OCI-LY7 (cell line): ENCODE measurements at regions not wholly inside any gene's neighbourhood (a gene's known extent, or its start where the extent isn't known, plus 50 kb on each side); places are given as distances from the start of the nearest gene placed in this dataset.
"Not testable (repeated sequence)": the region's sequence is repeated elsewhere in the genome, so short reads cannot be mapped to it uniquely, and the experiment has no call there.

Experiments
- BruUV-seq: library from RNA; stranded (reverse); fragments of 400-500 nt; replicated peaks from 2 replicates; lab custom pipeline; 2021; lab: Mats Ljungman, UMichigan
- CTCF ChIA-PET: fragments of 300-600 bp; sonication (Branson Sonifier 250); formaldehyde crosslinking; loops from one replicate; lab custom pipeline; 2022; ENCODE audit warnings: antibody characterized with exemption; ENCODE audit not compliant: unreplicated experiment; lab: Charles Lee
- POLR2A ChIA-PET: fragments of 300-600 bp; sonication (Branson Sonifier 250); formaldehyde crosslinking; loops from one replicate; lab custom pipeline; 2022; ENCODE audit warnings: antibody characterized with exemption; lab: Charles Lee
- DNase-seq: peaks from one replicate; pipeline ENCODE4 v3.0.0-alpha.2; 2015; ENCODE audit warnings: low spot score
- H2AFZ ChIP-seq: fragments of 200-600 bp; sonication (generic), shearing (Covaris generic); 2 replicates; pipeline ENCODE4 v1.6.1; 2014; ENCODE audit warnings: mild to moderate bottlenecking, antibody characterized with exemption, low read length, moderate library complexity
- H3K27ac ChIP-seq: fragments of 200-600 bp; sonication (generic); 2 replicates; pipeline ENCODE4 v1.5.1; 2014; ENCODE audit warnings: mixed run types, low read depth, mild to moderate bottlenecking, moderate library complexity, low read length, inconsistent platforms; ENCODE audit not compliant: poor library complexity, severe bottlenecking
- H3K36me3 ChIP-seq: fragments of 200-600 bp; sonication (generic); 2 replicates; pipeline ENCODE4 v1.6.1; 2014; ENCODE audit warnings: mild to moderate bottlenecking, antibody characterized with exemption, low read length, moderate library complexity, mixed read lengths; ENCODE audit not compliant: insufficient read depth
- H3K4me1 ChIP-seq: fragments of 200-600 bp; sonication (generic); 2 replicates; pipeline ENCODE4 v1.5.1; 2014; ENCODE audit warnings: mild to moderate bottlenecking, low read length; ENCODE audit not compliant: insufficient read depth, poor library complexity, severe bottlenecking
- H3K4me2 ChIP-seq: fragments of 200-600 bp; sonication (generic); 2 replicates; pipeline ENCODE4 v1.6.1; 2014; ENCODE audit warnings: mild to moderate bottlenecking, low read length
- H3K4me3 ChIP-seq: fragments of 200-600 bp; sonication (generic); 2 replicates; pipeline ENCODE4 v1.5.1; 2014; ENCODE audit warnings: mild to moderate bottlenecking, low read depth, low read length; ENCODE audit not compliant: poor library complexity, severe bottlenecking
- H3K79me2 ChIP-seq: fragments of 200-600 bp; sonication (generic); 2 replicates; pipeline ENCODE4 v1.6.1; 2016; ENCODE audit warnings: low read depth, mild to moderate bottlenecking, low read length, moderate library complexity, mixed read lengths; ENCODE audit not compliant: insufficient read depth
- H3K9me2 ChIP-seq: fragments of 200-600 bp; sonication (generic); 2 replicates; pipeline ENCODE4 v1.6.1; 2016; ENCODE audit warnings: mild to moderate bottlenecking, low read length, mixed read lengths; ENCODE audit not compliant: insufficient read depth
- H3K9me3 ChIP-seq: fragments of 200-600 bp; sonication (generic); 2 replicates; pipeline ENCODE4 v1.6.1; 2014; ENCODE audit warnings: mild to moderate bottlenecking, mixed run types, low read length, mixed read lengths
- H4K20me1 ChIP-seq: fragments of 200-600 bp; sonication (generic); 2 replicates; pipeline ENCODE4 v1.6.1; 2014; ENCODE audit warnings: mild to moderate bottlenecking, antibody characterized with exemption, low read length, moderate library complexity, mixed read lengths; ENCODE audit not compliant: insufficient read depth
- CTCF ChIP-seq: fragments of 200-600 bp; sonication (generic); conservative IDR thresholded peaks from 2 replicates; pipeline ENCODE4 v1.5.1; 2014; ENCODE audit warnings: mild to moderate bottlenecking, antibody characterized with exemption, low read length, moderate library complexity, mixed read lengths
- EZH2phosphoT487 ChIP-seq: fragments of 200-600 bp; sonication (generic); IDR thresholded peaks from 2 replicates; pipeline ENCODE4 v1.6.1; 2018; ENCODE audit warnings: low read depth, borderline replicate concordance, mild to moderate bottlenecking, mixed run types, antibody characterized with exemption, low read length, moderate library complexity, mixed read lengths
- intact Hi-C: fragments of 100-400 bp; cut with micrococcal nuclease; formaldehyde crosslinking; loops from one replicate; pipeline ENCODE4 v1.10.0; 2022; ENCODE audit not compliant: unreplicated experiment

- no peak for DNase-seq
- ChIA-PET POLR2A (no interaction called here), CTCF (no interaction called here)
- intact Hi-C loops: no loop called here
- TF ChIP-seq EZH2phosphoT487 (no peak), CTCF (no peak)
- BruUV-seq: no TSS peak
- H3K9me2 ChIP-seq: no peaks in the 10 kb centered on the region
- no peak overlapping the region for H3K4me2 ChIP-seq
- H4K20me1 ChIP-seq: no peaks in the 10 kb centered on the region
- no peaks in the 10 kb centered on the region for H3K36me3 ChIP-seq
- no peaks in the 10 kb centered on the region for H3K79me2 ChIP-seq
- H3K9me3 ChIP-seq: peaks cover 14% of the 10 kb centered on the region
- no peak overlapping the region for H3K4me3 ChIP-seq
- no peak overlapping the region for H2AFZ ChIP-seq
- H3K4me1 ChIP-seq: no peaks in the 10 kb centered on the region
- H3K27ac ChIP-seq: no peak overlapping the region
Observed at GRCh38 chr22:11628651-11629511, 3899.1 kb upstream of the OR11H1 start.

- no peaks in the 10 kb centered on the region for H3K79me2 ChIP-seq
- H3K9me3 ChIP-seq: peaks cover 13% of the 10 kb centered on the region
- H3K4me3 ChIP-seq: no peak overlapping the region
- no peak overlapping the region for H3K27ac ChIP-seq
- CTCF ChIA-PET: no interaction called here
- intact Hi-C loops: no loop called here
- no peak overlapping the region for H2AFZ ChIP-seq
- no peak overlapping the region for H3K4me2 ChIP-seq
- no peaks in the 10 kb centered on the region for H4K20me1 ChIP-seq
- DNase-seq: no peak
- no peaks in the 10 kb centered on the region for H3K4me1 ChIP-seq
- H3K9me2 ChIP-seq: no peaks in the 10 kb centered on the region
- TF ChIP-seq EZH2phosphoT487: no peak
- no peak for TF ChIP-seq CTCF
- no peaks in the 10 kb centered on the region for H3K36me3 ChIP-seq
- POLR2A ChIA-PET: no interaction called here
- BruUV-seq: no TSS peak
Observed at GRCh38 chr22:11629661-11630385, 3898.2 kb upstream of the OR11H1 start.

- intact Hi-C loops, H3K36me3 ChIP-seq, H3K4me3 ChIP-seq, H3K27ac ChIP-seq, H2AFZ ChIP-seq, H3K79me2 ChIP-seq, DNase-seq, H3K4me2 ChIP-seq, H4K20me1 ChIP-seq, CTCF ChIA-PET, H3K4me1 ChIP-seq, BruUV-seq, POLR2A ChIA-PET, H3K9me2 ChIP-seq: not testable (repeated sequence)
- peaks cover 13% of the 10 kb centered on the region for H3K9me3 ChIP-seq
Observed at GRCh38 chr22:11630386-11631084, 3897.5 kb upstream of the OR11H1 start.
